ENCODE measurements at regions not wholly inside any gene's neighbourhood (a gene's known extent, or its start where the extent isn't known, plus 50 kb on each side); places are given as distances from the start of the nearest gene placed in this dataset.

DNA sequence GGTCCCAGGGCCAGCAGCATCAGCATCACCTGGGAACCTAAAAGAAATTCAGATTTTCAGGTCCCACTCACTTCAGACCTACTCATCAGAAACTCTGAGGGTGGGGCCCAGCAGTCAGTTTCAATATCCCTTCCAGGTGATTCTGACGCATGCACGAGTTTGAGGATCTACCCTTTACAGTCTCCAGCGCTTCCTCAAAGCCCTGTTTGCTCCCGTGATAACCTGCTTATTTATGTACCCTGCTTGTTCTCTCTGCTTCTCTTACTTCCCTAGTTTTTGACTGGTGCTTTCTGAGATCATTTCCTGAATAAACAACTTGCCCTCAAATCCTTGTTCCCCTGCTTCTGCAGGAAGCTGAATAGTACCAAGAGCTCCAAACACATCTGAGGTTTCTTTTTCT lies 245.3 kb downstream of the ZNF621 start:
- TF ChIP-seq CTCF (IDR thresholded peaks at IDR 0.05; ENCODE audit: insufficient read depth, low read length) (no peak), POLR2AphosphoS5 (IDR thresholded peaks at IDR 0.05; ENCODE audit: low read depth) (no peak), GABPA (IDR thresholded peaks at IDR 0.05; ENCODE audit: low read depth) (no peak), SPI1 (IDR thresholded peaks at IDR 0.05; ENCODE audit: borderline replicate concordance, low read depth) (no peak)
- TF ChIP-seq, protein P1, sequence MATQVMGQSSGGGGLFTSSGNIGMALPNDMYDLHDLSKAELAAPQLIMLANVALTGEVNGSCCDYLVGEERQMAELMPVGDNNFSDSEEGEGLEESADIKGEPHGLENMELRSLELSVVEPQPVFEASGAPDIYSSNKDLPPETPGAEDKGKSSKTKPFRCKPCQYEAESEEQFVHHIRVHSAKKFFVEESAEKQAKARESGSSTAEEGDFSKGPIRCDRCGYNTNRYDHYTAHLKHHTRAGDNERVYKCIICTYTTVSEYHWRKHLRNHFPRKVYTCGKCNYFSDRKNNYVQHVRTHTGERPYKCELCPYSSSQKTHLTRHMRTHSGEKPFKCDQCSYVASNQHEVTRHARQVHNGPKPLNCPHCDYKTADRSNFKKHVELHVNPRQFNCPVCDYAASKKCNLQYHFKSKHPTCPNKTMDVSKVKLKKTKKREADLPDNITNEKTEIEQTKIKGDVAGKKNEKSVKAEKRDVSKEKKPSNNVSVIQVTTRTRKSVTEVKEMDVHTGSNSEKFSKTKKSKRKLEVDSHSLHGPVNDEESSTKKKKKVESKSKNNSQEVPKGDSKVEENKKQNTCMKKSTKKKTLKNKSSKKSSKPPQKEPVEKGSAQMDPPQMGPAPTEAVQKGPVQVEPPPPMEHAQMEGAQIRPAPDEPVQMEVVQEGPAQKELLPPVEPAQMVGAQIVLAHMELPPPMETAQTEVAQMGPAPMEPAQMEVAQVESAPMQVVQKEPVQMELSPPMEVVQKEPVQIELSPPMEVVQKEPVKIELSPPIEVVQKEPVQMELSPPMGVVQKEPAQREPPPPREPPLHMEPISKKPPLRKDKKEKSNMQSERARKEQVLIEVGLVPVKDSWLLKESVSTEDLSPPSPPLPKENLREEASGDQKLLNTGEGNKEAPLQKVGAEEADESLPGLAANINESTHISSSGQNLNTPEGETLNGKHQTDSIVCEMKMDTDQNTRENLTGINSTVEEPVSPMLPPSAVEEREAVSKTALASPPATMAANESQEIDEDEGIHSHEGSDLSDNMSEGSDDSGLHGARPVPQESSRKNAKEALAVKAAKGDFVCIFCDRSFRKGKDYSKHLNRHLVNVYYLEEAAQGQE (IDR thresholded peaks at IDR 0.05; ENCODE audit: insufficient replicate concordance, low read depth), result no peak
